ENCODE measurements at regions not wholly inside any gene's neighbourhood (a gene's known extent, or its start where the extent isn't known, plus 50 kb on each side); places are given as distances from the start of the nearest gene placed in this dataset.
A peak's percentile ranks its signal among the peaks of the same experiment; 100 is the strongest.

DNA sequence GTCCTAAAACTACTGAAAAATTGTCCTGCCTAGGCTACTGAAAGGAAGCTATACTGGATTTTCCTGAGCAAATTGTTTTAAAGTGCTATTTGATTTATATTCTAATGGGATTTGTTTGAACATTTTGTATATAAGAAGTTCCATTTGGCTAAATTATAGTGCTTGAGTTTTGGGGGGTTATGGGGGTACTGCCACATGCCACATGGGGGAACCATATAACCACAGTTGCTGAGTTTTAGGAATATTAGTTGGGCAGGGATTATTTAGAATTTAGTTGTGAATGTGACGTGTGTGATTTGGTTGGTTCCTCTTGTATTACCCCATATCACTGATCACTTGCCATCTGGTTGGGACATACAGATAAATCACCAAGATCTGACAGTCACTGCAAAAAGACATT, 224.5 kb upstream of the TAPT1 start:
- Histone ChIP-seq H3K27ac (no peak overlapping the region), H3K4me3 (replicated peaks in 1 of 3) (no peak overlapping the region), H3K27me3 (no peaks in the 10 kb centered on the region), H3K36me3 (no peaks in the 10 kb centered on the region), H3K9me3 (no peaks in the 10 kb centered on the region), H3K4me1 (no peaks in the 10 kb centered on the region)
- no peak for DNase-seq
- WGBS, 2 donors: 79 to 87% methylated on average over 1 of the region's 1 CpG
- TF ChIP-seq, protein P1, sequence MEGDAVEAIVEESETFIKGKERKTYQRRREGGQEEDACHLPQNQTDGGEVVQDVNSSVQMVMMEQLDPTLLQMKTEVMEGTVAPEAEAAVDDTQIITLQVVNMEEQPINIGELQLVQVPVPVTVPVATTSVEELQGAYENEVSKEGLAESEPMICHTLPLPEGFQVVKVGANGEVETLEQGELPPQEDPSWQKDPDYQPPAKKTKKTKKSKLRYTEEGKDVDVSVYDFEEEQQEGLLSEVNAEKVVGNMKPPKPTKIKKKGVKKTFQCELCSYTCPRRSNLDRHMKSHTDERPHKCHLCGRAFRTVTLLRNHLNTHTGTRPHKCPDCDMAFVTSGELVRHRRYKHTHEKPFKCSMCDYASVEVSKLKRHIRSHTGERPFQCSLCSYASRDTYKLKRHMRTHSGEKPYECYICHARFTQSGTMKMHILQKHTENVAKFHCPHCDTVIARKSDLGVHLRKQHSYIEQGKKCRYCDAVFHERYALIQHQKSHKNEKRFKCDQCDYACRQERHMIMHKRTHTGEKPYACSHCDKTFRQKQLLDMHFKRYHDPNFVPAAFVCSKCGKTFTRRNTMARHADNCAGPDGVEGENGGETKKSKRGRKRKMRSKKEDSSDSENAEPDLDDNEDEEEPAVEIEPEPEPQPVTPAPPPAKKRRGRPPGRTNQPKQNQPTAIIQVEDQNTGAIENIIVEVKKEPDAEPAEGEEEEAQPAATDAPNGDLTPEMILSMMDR (IDR thresholded peaks at IDR 0.05): peak in 2 of 6 experiments; percentile 20 to 28
- TF ChIP-seq POLR2A (IDR thresholded peaks at IDR 0.05): no peak
- intact Hi-C loops (cut with DNase I): no loop called here

DNA sequence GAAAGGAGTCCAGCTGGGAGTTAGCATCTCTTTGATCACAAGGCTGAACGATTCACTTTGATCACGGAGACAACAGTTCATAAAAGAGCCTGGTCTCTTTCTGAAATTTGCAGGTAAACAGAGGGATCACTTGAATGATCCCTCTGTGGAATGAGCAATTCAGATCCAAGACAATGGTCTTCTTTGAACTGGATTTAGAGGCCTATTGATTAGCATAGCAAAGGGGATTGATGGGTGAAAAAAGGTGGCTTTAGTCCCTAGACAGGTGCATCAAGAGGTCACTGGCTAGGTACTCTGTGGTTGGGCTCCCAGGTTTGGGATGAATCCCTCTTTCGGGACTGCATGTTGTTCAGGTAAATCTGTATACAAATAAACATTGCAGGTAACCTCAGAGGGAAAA, 223.8 kb upstream of the TAPT1 start:
- Histone ChIP-seq H3K27ac (no peak overlapping the region), H3K4me3 (replicated peaks in 1 of 3) (no peak overlapping the region), H3K4me1 (no peaks in the 10 kb centered on the region), H3K27me3 (no peaks in the 10 kb centered on the region), H3K9me3 (no peaks in the 10 kb centered on the region), H3K36me3 (no peaks in the 10 kb centered on the region)
- intact Hi-C loops (cut with DNase I): no loop called here
- no peak for DNase-seq
- TF ChIP-seq, protein P1 (IDR thresholded peaks at IDR 0.05): no peak
- TF ChIP-seq POLR2A (IDR thresholded peaks at IDR 0.05): no peak
- WGBS, 2 donors: 48 to 69% methylated on average over 3 of the region's 3 CpGs

DNA sequence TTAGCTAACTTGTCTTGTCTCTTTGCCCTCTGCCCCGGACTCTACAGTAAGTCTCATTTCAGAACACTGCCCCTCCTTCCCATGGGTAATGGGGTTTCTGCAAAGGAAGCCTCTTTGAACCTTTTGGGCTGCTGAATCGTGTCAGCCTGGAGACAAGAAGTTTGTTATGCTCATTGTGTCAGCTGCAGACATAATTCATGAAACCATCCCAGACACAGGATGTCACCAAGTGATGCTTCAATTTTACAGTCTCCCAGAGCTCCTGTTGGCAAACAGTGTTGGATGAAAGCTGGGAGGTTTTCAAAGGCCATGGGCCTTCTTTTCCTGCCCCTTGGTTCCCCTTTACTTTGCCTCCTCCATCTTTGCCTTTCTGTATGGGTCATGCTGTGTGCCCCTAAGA, 223.1 kb upstream of the TAPT1 start:
- Histone ChIP-seq H3K27ac (no peak overlapping the region), H3K27me3 (no peaks in the 10 kb centered on the region), H3K4me3 (replicated peaks in 1 of 3) (no peak overlapping the region), H3K4me1 (no peaks in the 10 kb centered on the region), H3K9me3 (no peaks in the 10 kb centered on the region), H3K36me3 (no peaks in the 10 kb centered on the region)
- TF ChIP-seq, protein P1 (IDR thresholded peaks at IDR 0.05): no peak
- no peak for TF ChIP-seq POLR2A (IDR thresholded peaks at IDR 0.05)
- 81 to 82% methylated on average over 2 of the region's 2 CpGs for WGBS, 2 donors
- intact Hi-C loops (cut with DNase I): no loop called here
- DNase-seq: no peak

DNA sequence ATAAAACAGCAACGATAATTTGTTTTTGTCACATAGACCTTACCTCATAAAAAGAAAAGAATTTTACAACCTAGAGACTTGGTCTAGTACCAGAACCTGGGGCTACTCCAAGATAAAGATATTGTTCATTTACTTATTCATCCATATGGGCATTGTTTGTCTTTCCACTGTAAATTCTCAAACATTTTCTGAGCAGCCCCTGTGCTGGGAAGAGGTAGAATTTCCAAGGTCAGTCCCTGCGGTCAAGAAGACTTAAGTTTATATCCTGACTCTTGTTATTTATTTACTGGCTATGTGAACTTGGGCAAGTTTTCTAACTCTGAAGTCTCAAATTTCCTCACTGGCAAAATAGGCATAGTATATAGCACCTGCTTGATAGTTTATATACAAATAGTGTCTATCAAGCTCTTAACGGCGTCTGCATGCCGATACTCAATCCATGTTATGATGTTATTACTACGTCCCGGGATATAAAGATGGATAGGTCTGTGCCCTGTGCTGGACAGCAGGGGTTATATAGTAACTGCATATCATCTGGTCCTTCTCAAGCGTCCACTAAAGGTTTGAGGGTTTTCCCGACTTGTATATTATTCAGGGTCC, 222.1 kb upstream of the TAPT1 start:
- H3K36me3 ChIP-seq: no peaks in the 10 kb centered on the region
- no peak overlapping the region for H3K4me3 ChIP-seq (replicated peaks in 1 of 3)
- H3K27me3 ChIP-seq: no peaks in the 10 kb centered on the region
- intact Hi-C loops (cut with DNase I): no loop called here
- no peaks in the 10 kb centered on the region for H3K4me1 ChIP-seq
- no peak for TF ChIP-seq POLR2A (IDR thresholded peaks at IDR 0.05)
- TF ChIP-seq, protein P1 (IDR thresholded peaks at IDR 0.05): no peak
- 89 to 96% methylated on average over 9 of the region's 9 CpGs for WGBS, 2 donors
- H3K27ac ChIP-seq: no peak overlapping the region
- no peaks in the 10 kb centered on the region for H3K9me3 ChIP-seq
- no peak for DNase-seq

DNA sequence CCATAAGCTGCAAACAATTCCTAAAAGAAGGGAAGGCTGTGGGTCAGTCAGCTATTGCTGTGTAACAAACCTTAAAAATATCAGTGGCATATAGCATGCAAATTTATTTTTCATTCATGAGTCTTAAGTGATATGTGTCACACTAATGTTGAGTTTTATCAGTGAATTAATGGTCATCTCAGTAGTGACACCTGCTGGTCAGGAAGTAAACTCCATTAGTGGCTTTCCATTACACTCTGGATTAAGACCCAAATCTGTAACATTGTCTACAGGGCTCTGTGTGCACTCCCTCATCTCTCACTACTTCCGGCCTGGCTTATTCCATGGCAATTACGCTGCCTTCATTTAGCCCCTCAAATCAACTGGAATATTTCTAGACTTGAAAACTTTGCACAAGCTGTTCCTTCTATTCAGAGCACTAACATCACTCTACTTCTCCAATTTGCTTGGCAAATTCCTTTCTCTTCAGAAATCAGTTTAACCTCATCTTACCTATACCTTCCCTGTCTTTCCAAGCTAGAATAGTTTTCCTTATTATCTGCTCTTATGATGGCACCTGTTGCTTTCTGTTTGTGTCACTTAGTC, 217.3 kb upstream of the TAPT1 start:
- H3K4me1 ChIP-seq: peaks cover 6 to 7% of the 10 kb centered on the region in 2 donors
- H3K9me3 ChIP-seq: no peaks in the 10 kb centered on the region
- H3K27ac ChIP-seq: no peak overlapping the region
- TF ChIP-seq POLR2A (IDR thresholded peaks at IDR 0.05): no peak
- TF ChIP-seq, protein P1 (IDR thresholded peaks at IDR 0.05): peak; percentile 31 to 80 (median 58)
- H3K27me3 ChIP-seq: no peaks in the 10 kb centered on the region
- H3K4me3 ChIP-seq (replicated peaks in 1 of 3): no peak overlapping the region
- intact Hi-C loops (cut with DNase I): loop anchor here (5.0 kb wide), 1 partner anchor 151 kb away; no protein-coding TSS in a partner anchor
- no peak for DNase-seq
- 49 to 53% methylated on average over 2 of the region's 2 CpGs for WGBS, 2 donors
- H3K36me3 ChIP-seq: no peaks in the 10 kb centered on the region

Measured in thyroid gland (tissue), 4 donors.